Panc1 (cell line): ENCODE measurements at regions not wholly inside any gene's neighbourhood (a gene's known extent, or its start where the extent isn't known, plus 50 kb on each side); places are given as distances from the start of the nearest gene placed in this dataset.

ENCODE experiments used
- POLR2AphosphoS5 ChIP-seq: IDR thresholded peaks from 2 replicates; pipeline ENCODE4 v1.6.1; 2012; ENCODE audit warnings: mild to moderate bottlenecking, low read depth, low read length, moderate library complexity
- TF ChIP-seq, protein P1 (sequence below): fragments of 450-650 bp; IDR thresholded peaks from 2 replicates; pipeline ENCODE4 v1.5.1; 2017; ENCODE audit warnings: mild to moderate bottlenecking

DNA sequence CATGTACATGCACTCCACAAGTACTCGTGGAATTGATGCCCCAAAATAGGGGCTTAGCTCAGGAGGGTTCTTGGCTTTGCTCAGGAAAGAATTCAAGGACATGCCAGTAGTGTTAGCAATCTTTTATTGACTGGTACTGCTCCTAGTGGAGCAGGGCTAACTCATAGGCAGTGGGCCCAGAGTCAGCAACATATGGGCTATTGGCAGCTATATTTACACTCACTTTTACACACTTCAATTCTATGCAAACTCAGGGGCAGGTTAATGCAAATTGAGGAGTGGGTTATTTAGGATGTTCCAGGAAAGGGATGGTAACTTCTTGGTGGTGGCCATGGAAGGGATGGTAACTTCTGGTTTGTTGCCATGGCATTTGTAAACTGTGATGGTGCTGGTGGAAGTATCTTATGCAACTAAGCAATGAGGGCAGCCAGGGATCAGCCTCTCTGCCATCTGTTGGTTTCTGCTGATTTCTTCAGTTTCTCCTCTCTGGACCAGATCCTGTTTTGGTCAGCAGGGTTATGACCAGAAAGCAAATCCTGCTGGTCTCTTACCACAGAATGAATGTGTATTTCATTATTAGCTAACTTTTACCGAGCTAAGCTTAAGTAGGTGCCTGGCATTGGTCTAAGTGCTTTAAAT, 69.2 kb upstream of the FAT1 start:
- TF ChIP-seq, protein P1, sequence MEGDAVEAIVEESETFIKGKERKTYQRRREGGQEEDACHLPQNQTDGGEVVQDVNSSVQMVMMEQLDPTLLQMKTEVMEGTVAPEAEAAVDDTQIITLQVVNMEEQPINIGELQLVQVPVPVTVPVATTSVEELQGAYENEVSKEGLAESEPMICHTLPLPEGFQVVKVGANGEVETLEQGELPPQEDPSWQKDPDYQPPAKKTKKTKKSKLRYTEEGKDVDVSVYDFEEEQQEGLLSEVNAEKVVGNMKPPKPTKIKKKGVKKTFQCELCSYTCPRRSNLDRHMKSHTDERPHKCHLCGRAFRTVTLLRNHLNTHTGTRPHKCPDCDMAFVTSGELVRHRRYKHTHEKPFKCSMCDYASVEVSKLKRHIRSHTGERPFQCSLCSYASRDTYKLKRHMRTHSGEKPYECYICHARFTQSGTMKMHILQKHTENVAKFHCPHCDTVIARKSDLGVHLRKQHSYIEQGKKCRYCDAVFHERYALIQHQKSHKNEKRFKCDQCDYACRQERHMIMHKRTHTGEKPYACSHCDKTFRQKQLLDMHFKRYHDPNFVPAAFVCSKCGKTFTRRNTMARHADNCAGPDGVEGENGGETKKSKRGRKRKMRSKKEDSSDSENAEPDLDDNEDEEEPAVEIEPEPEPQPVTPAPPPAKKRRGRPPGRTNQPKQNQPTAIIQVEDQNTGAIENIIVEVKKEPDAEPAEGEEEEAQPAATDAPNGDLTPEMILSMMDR, result no peak
- TF ChIP-seq POLR2AphosphoS5, result no peak
